BLaER1 treated with 17β-estradiol and CSF1 and Interleukin-3, amounts not matched to agents 10 nM and 100 nM (cell line): ENCODE measurements at regions not wholly inside any gene's neighbourhood (a gene's known extent, or its start where the extent isn't known, plus 50 kb on each side); places are given as distances from the start of the nearest gene placed in this dataset.

ENCODE experiments used
- H3K27ac ChIP-seq, 11 experiments: shearing (Covaris generic); formaldehyde crosslinking; 2 replicates each; pipeline ENCODE4 v1.8.1; 2022
- H3K27me3 ChIP-seq, 11 experiments: shearing (Covaris generic); formaldehyde crosslinking; 2 replicates each; pipeline ENCODE4 v1.8.1; 2022
- H3K36me3 ChIP-seq, 11 experiments: shearing (Covaris generic); formaldehyde crosslinking; 2 replicates each; pipeline ENCODE4 v1.8.1; 2022
- H3K4me1 ChIP-seq, 10 experiments: shearing (Covaris generic); formaldehyde crosslinking; 2 replicates each; pipeline ENCODE4 v1.8.1; 2022
- H3K4me2 ChIP-seq, 11 experiments: shearing (Covaris generic); formaldehyde crosslinking; 2 replicates each; pipeline ENCODE4 v1.8.1; 2022
- H3K4me3 ChIP-seq, 10 experiments: shearing (Covaris generic); formaldehyde crosslinking; 2 replicates each; pipeline ENCODE4 v1.8.1; 2022
- H3K9ac ChIP-seq, 11 experiments: shearing (Covaris generic); formaldehyde crosslinking; 2 replicates each; pipeline ENCODE4 v1.8.1; 2022
- H3K9me3 ChIP-seq, 11 experiments: shearing (Covaris generic); formaldehyde crosslinking; replicated peaks in 1 of 11; 2 replicates each; pipeline ENCODE4 v1.8.1; 2022
- H4K20me1 ChIP-seq, 11 experiments: shearing (Covaris generic); formaldehyde crosslinking; 2 replicates each; pipeline ENCODE4 v1.8.1; 2022
- Cebpa-rat ChIP-seq, 11 experiments: shearing (Covaris generic); IDR thresholded peaks; 2 replicates each; pipeline ENCODE4 v1.8.1; 2022

GRCh38 chr15:39438799-39439592, 141.9 kb upstream of the THBS1 start:
- Histone ChIP-seq H3K9ac (peak overlapping the region in 1 of 11 experiments; percentile 24; a peak in 1 of 22 replicates), H3K27ac (peak overlapping the region in 3 of 11 experiments; percentile 39 to 65 (median 45); a peak in 5 of 22 replicates), H3K36me3 (no peaks in the 10 kb centered on the region), H3K9me3 (no peaks in the 10 kb centered on the region), H3K4me2 (peak overlapping the region in 3 of 11 experiments; percentile 61 to 82 (median 66); a peak in 6 of 22 replicates), H3K4me1 (peaks cover 0 to 53% (median 5%) of the 10 kb centered on the region in 10 experiments; a peak in 10 of 20 replicates), H3K4me3 (no peak overlapping the region), H3K27me3 (0 out of 22 replicates have a peak, but pooled peaks cover 0 to 3% (median 0%) of the 10 kb centered on the region in 11 experiments), H4K20me1 (no peaks in the 10 kb centered on the region)
- TF ChIP-seq Cebpa-rat (IDR thresholded peaks at IDR 0.05) = no peak

GRCh38 chr15:39442898-39443297, 138.0 kb upstream of the THBS1 start:
- H3K4me1 ChIP-seq = peaks cover 0 to 25% (median 5%) of the 10 kb centered on the region in 10 experiments; a peak in 9 of 20 replicates
- H3K27me3 ChIP-seq = no peaks in the 10 kb centered on the region
- H4K20me1 ChIP-seq = no peaks in the 10 kb centered on the region
- no peak overlapping the region for H3K9ac ChIP-seq
- H3K4me3 ChIP-seq = no peak overlapping the region
- no peaks in the 10 kb centered on the region for H3K9me3 ChIP-seq
- H3K4me2 ChIP-seq = no peak overlapping the region
- no peak overlapping the region for H3K27ac ChIP-seq
- no peak for TF ChIP-seq Cebpa-rat (IDR thresholded peaks at IDR 0.05)
- no peaks in the 10 kb centered on the region for H3K36me3 ChIP-seq

GRCh38 chr15:39443659-39444219, 137.1 kb upstream of the THBS1 start:
- H3K36me3 ChIP-seq = no peaks in the 10 kb centered on the region
- H3K9ac ChIP-seq = no peak overlapping the region
- no peak overlapping the region for H3K4me3 ChIP-seq
- TF ChIP-seq Cebpa-rat (IDR thresholded peaks at IDR 0.05) = no peak
- H3K4me2 ChIP-seq = peak overlapping the region in 5 of 11 experiments; percentile 0 to 35 (median 32); a peak in 6 of 22 replicates
- H3K27ac ChIP-seq = no peak overlapping the region
- H3K9me3 ChIP-seq = no peaks in the 10 kb centered on the region
- no peaks in the 10 kb centered on the region for H4K20me1 ChIP-seq
- no peaks in the 10 kb centered on the region for H3K27me3 ChIP-seq
- peaks cover 0 to 19% (median 5%) of the 10 kb centered on the region in 10 experiments; a peak in 9 of 20 replicates for H3K4me1 ChIP-seq

GRCh38 chr15:39444735-39445470, 136.0 kb upstream of the THBS1 start:
- Histone ChIP-seq H3K4me1 (peaks cover 0 to 15% (median 2%) of the 10 kb centered on the region in 10 experiments; a peak in 7 of 20 replicates), H3K27me3 (no peaks in the 10 kb centered on the region), H4K20me1 (no peaks in the 10 kb centered on the region), H3K4me2 (no peak overlapping the region), H3K27ac (no peak overlapping the region), H3K36me3 (no peaks in the 10 kb centered on the region), H3K4me3 (no peak overlapping the region), H3K9me3 (no peaks in the 10 kb centered on the region), H3K9ac (no peak overlapping the region)
- no peak for TF ChIP-seq Cebpa-rat (IDR thresholded peaks at IDR 0.05)

GRCh38 chr15:39445931-39446330, 134.9 kb upstream of the THBS1 start:
- Histone ChIP-seq H3K4me1 (peaks cover 0 to 15% (median 0%) of the 10 kb centered on the region in 10 experiments; a peak in 5 of 20 replicates), H3K4me3 (no peak overlapping the region), H3K9ac (no peak overlapping the region), H3K9me3 (no peaks in the 10 kb centered on the region), H4K20me1 (no peaks in the 10 kb centered on the region), H3K36me3 (no peaks in the 10 kb centered on the region), H3K4me2 (no peak overlapping the region), H3K27me3 (no peaks in the 10 kb centered on the region), H3K27ac (no peak overlapping the region)
- no peak for TF ChIP-seq Cebpa-rat (IDR thresholded peaks at IDR 0.05)

- no peaks in the 10 kb centered on the region for H3K36me3 ChIP-seq
- H4K20me1 ChIP-seq = no peaks in the 10 kb centered on the region
- H3K9me3 ChIP-seq = no peaks in the 10 kb centered on the region
- no peaks in the 10 kb centered on the region for H3K27me3 ChIP-seq
- no peak for TF ChIP-seq Cebpa-rat (IDR thresholded peaks at IDR 0.05)
- no peak overlapping the region for H3K4me3 ChIP-seq
- no peak overlapping the region for H3K4me2 ChIP-seq
- peaks cover 0 to 15% (median 0%) of the 10 kb centered on the region in 10 experiments; a peak in 5 of 20 replicates for H3K4me1 ChIP-seq
- H3K9ac ChIP-seq = no peak overlapping the region
- no peak overlapping the region for H3K27ac ChIP-seq
Measured at GRCh38 chr15:39447346-39447745, 133.5 kb upstream of the THBS1 start.

- H4K20me1 ChIP-seq = no peaks in the 10 kb centered on the region
- H3K27me3 ChIP-seq = no peaks in the 10 kb centered on the region
- no peak overlapping the region for H3K4me2 ChIP-seq
- TF ChIP-seq Cebpa-rat (IDR thresholded peaks at IDR 0.05) = no peak
- no peak overlapping the region for H3K27ac ChIP-seq
- H3K9me3 ChIP-seq = no peaks in the 10 kb centered on the region
- H3K36me3 ChIP-seq = no peaks in the 10 kb centered on the region
- no peak overlapping the region for H3K4me3 ChIP-seq
- H3K9ac ChIP-seq = no peak overlapping the region
- peaks cover 0 to 16% (median under 1%) of the 10 kb centered on the region in 10 experiments; a peak in 7 of 20 replicates for H3K4me1 ChIP-seq
Measured at GRCh38 chr15:39447881-39448280, 133.0 kb upstream of the THBS1 start.

- no peaks in the 10 kb centered on the region for H3K36me3 ChIP-seq
- H3K9me3 ChIP-seq = no peaks in the 10 kb centered on the region
- no peaks in the 10 kb centered on the region for H3K27me3 ChIP-seq
- H4K20me1 ChIP-seq = no peaks in the 10 kb centered on the region
- TF ChIP-seq Cebpa-rat (IDR thresholded peaks at IDR 0.05) = no peak
- no peak overlapping the region for H3K27ac ChIP-seq
- no peak overlapping the region for H3K4me3 ChIP-seq
- H3K4me1 ChIP-seq = peaks cover 0 to 21% (median 5%) of the 10 kb centered on the region in 10 experiments; a peak in 10 of 20 replicates
- H3K4me2 ChIP-seq = no peak overlapping the region
- H3K9ac ChIP-seq = no peak overlapping the region
Measured at GRCh38 chr15:39448409-39448808, 132.5 kb upstream of the THBS1 start.

GRCh38 chr15:39451121-39451688, 129.7 kb upstream of the THBS1 start:
- Histone ChIP-seq H3K27ac (no peak overlapping the region), H3K9me3 (no peaks in the 10 kb centered on the region), H4K20me1 (no peaks in the 10 kb centered on the region), H3K4me2 (no peak overlapping the region), H3K4me3 (no peak overlapping the region), H3K27me3 (no peaks in the 10 kb centered on the region), H3K9ac (no peak overlapping the region), H3K4me1 (peaks cover 0 to 49% (median 2%) of the 10 kb centered on the region in 10 experiments; a peak in 8 of 20 replicates), H3K36me3 (no peaks in the 10 kb centered on the region)
- no peak for TF ChIP-seq Cebpa-rat (IDR thresholded peaks at IDR 0.05)
